GM12801 (cell line): ENCODE measurements at regions not wholly inside any gene's neighbourhood (a gene's known extent, or its start where the extent isn't known, plus 50 kb on each side); places are given as distances from the start of the nearest gene placed in this dataset.

ENCODE experiments used
- TF ChIP-seq, protein P1 (sequence below): IDR thresholded peaks from one replicate; pipeline ENCODE4 v1.5.1; 2011; ENCODE audit warnings: control low read depth; ENCODE audit not compliant: insufficient read length; ENCODE audit errors: extremely low read depth

DNA sequence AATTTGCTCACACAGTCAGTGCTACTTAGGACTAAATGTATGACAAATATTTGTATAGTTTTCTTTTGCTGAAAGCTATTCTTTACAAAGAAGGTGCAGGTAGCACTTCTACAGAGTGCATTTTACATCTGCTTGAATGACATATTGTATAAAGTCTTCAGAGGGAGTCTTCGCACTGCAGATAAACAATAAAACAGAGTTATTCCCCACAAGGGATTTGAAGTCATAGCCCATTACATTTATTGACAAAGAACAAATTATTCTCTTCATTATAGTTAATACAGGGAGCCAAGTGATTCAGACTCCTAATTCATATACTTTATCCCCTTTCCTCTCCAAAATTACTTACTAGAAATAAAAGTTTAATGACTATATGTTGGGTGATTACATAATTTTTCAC, 529.7 kb downstream of the EDEM1 start:
- TF ChIP-seq, protein P1, sequence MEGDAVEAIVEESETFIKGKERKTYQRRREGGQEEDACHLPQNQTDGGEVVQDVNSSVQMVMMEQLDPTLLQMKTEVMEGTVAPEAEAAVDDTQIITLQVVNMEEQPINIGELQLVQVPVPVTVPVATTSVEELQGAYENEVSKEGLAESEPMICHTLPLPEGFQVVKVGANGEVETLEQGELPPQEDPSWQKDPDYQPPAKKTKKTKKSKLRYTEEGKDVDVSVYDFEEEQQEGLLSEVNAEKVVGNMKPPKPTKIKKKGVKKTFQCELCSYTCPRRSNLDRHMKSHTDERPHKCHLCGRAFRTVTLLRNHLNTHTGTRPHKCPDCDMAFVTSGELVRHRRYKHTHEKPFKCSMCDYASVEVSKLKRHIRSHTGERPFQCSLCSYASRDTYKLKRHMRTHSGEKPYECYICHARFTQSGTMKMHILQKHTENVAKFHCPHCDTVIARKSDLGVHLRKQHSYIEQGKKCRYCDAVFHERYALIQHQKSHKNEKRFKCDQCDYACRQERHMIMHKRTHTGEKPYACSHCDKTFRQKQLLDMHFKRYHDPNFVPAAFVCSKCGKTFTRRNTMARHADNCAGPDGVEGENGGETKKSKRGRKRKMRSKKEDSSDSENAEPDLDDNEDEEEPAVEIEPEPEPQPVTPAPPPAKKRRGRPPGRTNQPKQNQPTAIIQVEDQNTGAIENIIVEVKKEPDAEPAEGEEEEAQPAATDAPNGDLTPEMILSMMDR = no peak

DNA sequence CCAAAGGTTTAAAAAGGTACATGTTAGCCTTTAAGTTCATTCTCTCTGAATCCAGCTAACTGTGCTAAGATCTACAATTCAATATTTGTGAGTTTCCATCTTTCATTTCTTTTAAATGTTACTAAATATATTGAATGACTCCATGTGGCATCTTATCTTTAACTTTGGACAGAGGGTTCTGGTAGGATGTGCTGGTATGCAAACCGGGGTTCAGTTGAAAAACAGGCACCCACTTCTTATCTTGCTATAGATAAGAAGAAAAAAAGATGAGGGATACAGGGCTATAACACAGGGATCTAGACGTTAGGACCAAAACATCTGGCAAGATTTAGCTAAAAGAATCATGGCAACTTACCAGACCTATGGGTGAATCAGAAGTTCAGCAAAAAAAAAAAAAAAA, 538.3 kb downstream of the EDEM1 start:
- TF ChIP-seq, protein P1 = no peak

DNA sequence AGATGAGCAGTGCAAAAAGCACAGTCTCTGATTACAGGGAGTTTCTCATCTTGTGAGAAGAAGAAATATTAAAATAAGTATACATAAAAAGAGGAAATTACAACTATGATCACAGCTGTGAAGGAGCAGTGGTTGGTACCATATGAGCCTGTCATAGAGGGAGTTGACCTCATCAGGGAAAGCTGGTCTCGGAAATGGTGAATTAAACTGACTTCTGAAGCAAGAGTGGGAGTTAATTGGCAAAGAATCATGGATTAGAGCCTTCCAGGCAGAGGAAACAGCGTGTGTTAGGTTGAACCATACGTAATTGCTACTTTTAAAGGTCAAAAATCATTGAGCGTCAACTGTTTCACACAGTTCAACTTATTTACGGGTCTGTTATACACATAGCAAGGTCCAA, 539.1 kb downstream of the EDEM1 start:
- TF ChIP-seq, protein P1 = no peak

DNA sequence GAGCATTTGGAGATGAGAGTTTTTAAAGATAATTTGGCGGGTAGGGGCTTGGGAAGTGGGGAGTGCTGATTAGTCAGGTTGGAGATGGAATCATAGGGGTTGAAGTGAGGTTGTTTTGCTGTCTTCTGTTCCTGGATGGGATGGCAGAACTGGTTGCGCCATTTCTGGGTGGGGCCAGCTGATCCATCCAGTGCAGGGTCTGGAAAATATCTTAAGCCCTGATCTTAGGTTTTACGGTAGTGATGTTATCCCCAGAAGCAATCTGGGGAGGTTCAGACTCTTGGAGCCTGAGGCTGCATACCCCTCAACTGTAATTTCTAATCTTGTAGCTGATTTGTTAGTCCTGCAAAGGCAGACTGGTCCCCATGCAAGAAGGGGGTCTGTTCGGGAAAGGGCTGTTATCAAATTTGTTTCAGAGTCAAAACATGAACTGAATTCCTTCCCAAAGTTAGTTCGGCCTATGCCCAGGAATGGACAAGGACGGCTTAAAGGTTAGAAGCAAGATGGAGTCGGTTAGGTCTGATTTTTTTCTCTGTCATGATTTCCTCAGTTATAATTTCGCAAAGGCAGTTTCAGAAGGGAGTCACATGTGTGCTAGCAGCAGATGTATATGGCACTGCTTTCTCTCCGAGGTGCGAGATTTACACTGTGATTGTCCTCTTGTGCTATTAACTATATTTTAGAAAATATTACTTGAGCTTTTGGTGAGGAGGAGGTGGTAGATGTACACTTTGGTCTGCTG, 540.4 kb downstream of the EDEM1 start:
- TF ChIP-seq, protein P1 = no peak

DNA sequence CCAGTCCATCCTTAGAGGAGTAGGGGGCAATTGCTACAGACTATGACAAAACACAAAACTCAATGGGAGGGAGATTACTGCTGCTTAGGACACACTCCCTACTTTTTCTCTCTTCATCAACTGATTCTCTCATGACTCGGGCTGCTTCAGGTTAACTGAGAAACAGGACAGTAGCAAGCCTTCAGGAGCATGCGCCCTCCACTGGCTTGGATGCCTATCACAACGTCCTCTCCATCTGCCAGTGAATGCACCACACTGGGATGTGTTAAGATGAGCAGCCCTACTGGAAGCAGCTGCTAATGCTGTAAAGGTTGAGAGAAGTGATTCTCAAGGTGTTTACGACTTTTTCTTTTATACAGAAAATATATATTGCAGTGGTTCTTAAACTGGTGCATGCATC, 542.3 kb downstream of the EDEM1 start:
- TF ChIP-seq, protein P1 = no peak

DNA sequence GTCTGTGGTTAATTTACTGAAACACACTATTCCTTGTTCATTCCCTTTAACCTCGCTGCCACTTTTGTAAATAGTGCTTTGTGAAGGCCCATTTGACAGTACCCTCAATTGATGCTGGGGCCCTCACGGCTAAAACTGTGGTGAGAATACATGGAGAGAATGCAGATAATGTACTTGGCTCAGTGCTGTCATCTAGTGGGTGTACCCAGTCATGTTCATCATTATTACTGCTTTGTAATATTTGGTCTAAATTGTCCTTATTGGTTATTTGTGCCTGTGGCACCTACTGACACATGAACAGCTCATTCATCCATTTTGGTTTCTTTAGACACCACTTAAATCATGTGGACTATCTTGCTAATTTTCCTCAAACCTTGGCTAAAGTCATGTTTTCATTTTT, 543.6 kb downstream of the EDEM1 start:
- TF ChIP-seq, protein P1 = no peak

DNA sequence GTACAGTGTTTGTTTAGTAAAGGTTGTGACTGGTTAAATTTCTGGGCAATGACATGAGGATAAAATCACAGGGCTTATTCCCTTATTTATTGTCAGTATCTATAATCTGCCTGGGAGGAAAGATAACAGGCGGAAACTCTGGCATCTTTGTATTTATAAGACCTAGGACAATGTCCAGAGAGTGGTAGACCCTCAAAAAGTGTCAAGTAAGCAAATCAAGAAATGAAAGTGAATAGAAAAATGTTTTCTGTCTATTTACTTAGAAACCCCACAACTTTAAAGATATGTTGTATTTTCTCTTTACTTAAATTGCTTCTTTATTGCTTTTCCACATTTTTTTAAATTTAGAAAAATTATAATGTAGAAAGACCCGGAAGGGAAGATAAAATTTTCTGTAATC, 544.6 kb downstream of the EDEM1 start:
- TF ChIP-seq, protein P1 = no peak

DNA sequence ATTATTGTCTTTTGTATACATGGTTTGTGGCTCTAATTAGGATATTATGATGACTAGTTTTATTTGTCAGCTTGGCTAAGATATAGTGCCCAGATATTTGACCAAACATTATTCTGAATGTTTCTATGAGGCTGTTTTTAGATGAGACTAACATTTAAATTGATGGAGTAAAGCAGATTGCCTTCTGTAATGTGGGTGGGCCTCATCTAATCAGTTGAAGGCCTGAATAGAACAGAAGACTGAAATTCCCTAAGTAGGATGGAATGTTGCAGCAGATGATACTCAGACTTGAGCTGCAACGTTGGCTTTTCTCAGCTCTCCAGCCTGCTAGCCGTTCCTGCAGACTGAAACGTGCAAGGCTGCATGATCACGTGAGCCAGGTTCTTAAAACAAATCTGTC, 546.5 kb downstream of the EDEM1 start:
- TF ChIP-seq, protein P1 = no peak
